H1 (cell line): ENCODE measurements at regions not wholly inside any gene's neighbourhood (a gene's known extent, or its start where the extent isn't known, plus 50 kb on each side); places are given as distances from the start of the nearest gene placed in this dataset.

Source experiments
- CTCF ChIA-PET: fragments of 300-600 bp; sonication (Branson Sonifier 250); formaldehyde crosslinking; loops from one replicate; lab custom pipeline; 2021; ENCODE audit not compliant: partially characterized antibody; lab: Charles Lee
- POLR2A ChIA-PET: fragments of 300-600 bp; sonication (Branson Sonifier 250); formaldehyde crosslinking; loops from one replicate; lab custom pipeline; 2021; ENCODE audit warnings: inconsistent platforms; ENCODE audit not compliant: partially characterized antibody; lab: Charles Lee
- DNase-seq, 2 experiments: peaks; one replicate each; pipeline versions ENCODE4 v3.0.0 to v3.0.0-alpha.2; 2010 to 2022; ENCODE audit warnings: low spot score in 2 of 2, low read depth in 1 of 2, mixed read lengths in 1 of 2
- FAIRE-seq: peaks from 2 replicates; lab custom pipeline; 2011; peaks lifted over from hg19 to GRCh38; lab: Jason Lieb, UNC
- H2AFZ ChIP-seq: 2 replicates; pipeline ENCODE4 v1.8.1; 2012; ENCODE audit warnings: low read length, inconsistent platforms
- H2AK5ac ChIP-seq: 2 replicates; pipeline ENCODE4 v1.6.1; 2013; ENCODE audit warnings: low read depth, low read length
- H2BK120ac ChIP-seq: replicated peaks from 2 replicates; pipeline ENCODE3; 2013; ENCODE audit warnings: low read depth, low read length, inconsistent platforms
- H2BK12ac ChIP-seq: 2 replicates; pipeline ENCODE4 v1.6.1; 2013; ENCODE audit warnings: low read depth, low read length
- H2BK15ac ChIP-seq: 2 replicates; pipeline ENCODE4 v1.6.1; 2013; ENCODE audit warnings: low read length
- H2BK20ac ChIP-seq: 2 replicates; pipeline ENCODE4 v1.6.1; 2013; ENCODE audit warnings: low read length
- H2BK5ac ChIP-seq: 2 replicates; pipeline ENCODE4 v1.6.1; 2013; ENCODE audit warnings: low read depth, low read length
- H3K14ac ChIP-seq: 2 replicates; pipeline ENCODE4 v1.6.1; 2013; ENCODE audit warnings: inconsistent platforms; ENCODE audit not compliant: insufficient read length
- H3K18ac ChIP-seq: 2 replicates; pipeline ENCODE4 v1.6.1; 2013; ENCODE audit warnings: low read length; ENCODE audit errors: extremely low read depth
- H3K23ac ChIP-seq: 2 replicates; pipeline ENCODE4 v1.6.1; 2013; ENCODE audit warnings: inconsistent platforms; ENCODE audit not compliant: insufficient read length
- H3K23me2 ChIP-seq: 2 replicates; pipeline ENCODE4 v1.6.1; 2013; ENCODE audit warnings: low read depth, low read length
- H3K27ac ChIP-seq: 2 replicates; pipeline ENCODE4 v1.6.1; 2011; ENCODE audit warnings: low read depth, low read length, inconsistent platforms
- H3K27me3 ChIP-seq, 4 experiments: replicated peaks in 1 of 4; 1 replicate in 1 of 4; 2 replicates in 3 of 4; pipeline versions ENCODE4 v1.6.1 to v1.8.1; 2011 to 2013; ENCODE audit warnings: low read length in 3 of 4, mild to moderate bottlenecking in 3 of 4, inconsistent platforms in 2 of 4, mixed read lengths in 2 of 4, moderate library complexity in 1 of 4; ENCODE audit not compliant: control insufficient read depth in 3 of 4, insufficient read depth in 3 of 4; ENCODE audit errors: extremely low read depth in 1 of 4
- H3K36me3 ChIP-seq, 4 experiments: 2 replicates each; pipeline versions ENCODE4 v1.6.1 to v1.8.1; 2011 to 2013; ENCODE audit warnings: mild to moderate bottlenecking in 4 of 4, low read length in 3 of 4, moderate library complexity in 2 of 4, control low read depth in 1 of 4, inconsistent platforms in 1 of 4; ENCODE audit not compliant: insufficient read depth in 4 of 4, control insufficient read depth in 2 of 4
- H3K4ac ChIP-seq: replicated peaks from 2 replicates; pipeline ENCODE3; 2013; ENCODE audit warnings: low read length, low read depth, mixed read lengths, inconsistent platforms; ENCODE audit not compliant: insufficient read length
- H3K4me1 ChIP-seq, 4 experiments: replicated peaks in 1 of 4; 1 replicate in 1 of 4; 2 replicates in 3 of 4; pipeline versions ENCODE4 v1.6.1 to v1.8.1; 2011 to 2013; ENCODE audit warnings: low read length in 3 of 4, inconsistent platforms in 2 of 4, mixed read lengths in 1 of 4; ENCODE audit not compliant: insufficient read depth in 4 of 4, control insufficient read depth in 3 of 4
- H3K4me2 ChIP-seq, 2 experiments: 2 replicates each; pipeline versions ENCODE4 v1.6.1 to v1.8.1; 2011 to 2013; ENCODE audit warnings: low read depth in 2 of 2, low read length in 2 of 2, control low read depth in 1 of 2, inconsistent platforms in 1 of 2, mild to moderate bottlenecking in 1 of 2; ENCODE audit not compliant: insufficient read depth in 1 of 2
- H3K4me3 ChIP-seq, 4 experiments: fragments of 200-600, 300-600 bp in 1 of 4; sonication (generic), shearing (Covaris generic), sonication (Bioruptor Twin) in 1 of 4; 2 replicates each; pipeline versions ENCODE4 v1.5.1 to v1.8.1; 2011 to 2016; ENCODE audit warnings: low read length in 4 of 4, low read depth in 3 of 4, control low read depth in 2 of 4, inconsistent platforms in 2 of 4, mild to moderate bottlenecking in 2 of 4, mixed read lengths in 1 of 4, moderate library complexity in 1 of 4; ENCODE audit not compliant: insufficient read depth in 2 of 4; ENCODE audit errors: extremely low read depth in 1 of 4
- H3K56ac ChIP-seq: replicated peaks from 2 replicates; pipeline ENCODE3; 2013; ENCODE audit warnings: low read depth, mild to moderate bottlenecking, mixed read lengths, low read length, inconsistent platforms; ENCODE audit not compliant: insufficient read length
- H3K79me1 ChIP-seq: 2 replicates; pipeline ENCODE4 v1.6.1; 2013; ENCODE audit warnings: low read depth, low read length, control low read depth
- H3K79me2 ChIP-seq, 2 experiments: 2 replicates each; pipeline versions ENCODE4 v1.6.1 to v1.8.1; 2012 to 2013; ENCODE audit warnings: low read length in 2 of 2, mild to moderate bottlenecking in 2 of 2, inconsistent platforms in 1 of 2; ENCODE audit not compliant: insufficient read depth in 2 of 2, control insufficient read depth in 1 of 2
- H3K9ac ChIP-seq, 4 experiments: replicated peaks in 1 of 4; 1 replicate in 1 of 4; 2 replicates in 3 of 4; pipeline versions ENCODE4 v1.6.1 to v1.8.1; 2011 to 2013; ENCODE audit warnings: low read depth in 3 of 4, low read length in 3 of 4, control low read depth in 2 of 4, mild to moderate bottlenecking in 2 of 4, moderate library complexity in 2 of 4, inconsistent platforms in 1 of 4; ENCODE audit errors: extremely low read depth in 1 of 4
- H3K9me3 ChIP-seq, 2 experiments: 2 replicates each; pipeline versions ENCODE4 v1.6.1 to v1.8.1; 2012 to 2013; ENCODE audit warnings: mild to moderate bottlenecking in 2 of 2, moderate library complexity in 2 of 2, control low read depth in 1 of 2, inconsistent platforms in 1 of 2, low read depth in 1 of 2, low read length in 1 of 2, mixed read lengths in 1 of 2; ENCODE audit not compliant: insufficient read depth in 2 of 2
- H4K20me1 ChIP-seq, 2 experiments: replicated peaks in 1 of 2; 2 replicates each; pipeline versions ENCODE3 to v1.8.1; 2011 to 2013; ENCODE audit warnings: inconsistent platforms in 2 of 2, low read length in 2 of 2, mild to moderate bottlenecking in 1 of 2; ENCODE audit not compliant: insufficient read depth in 2 of 2, control insufficient read depth in 1 of 2
- H4K5ac ChIP-seq: 2 replicates; pipeline ENCODE4 v1.6.1; 2013; ENCODE audit warnings: low read length, low read depth, mixed read lengths, inconsistent platforms; ENCODE audit not compliant: insufficient read length
- H4K8ac ChIP-seq: 2 replicates; pipeline ENCODE4 v1.8.0; 2013; ENCODE audit warnings: mild to moderate bottlenecking, moderate library complexity, low read length, inconsistent platforms; ENCODE audit not compliant: insufficient read depth; ENCODE audit errors: extremely low read depth
- H4K91ac ChIP-seq: replicated peaks from 2 replicates; pipeline ENCODE3; 2013; ENCODE audit warnings: low read length, mixed read lengths, inconsistent platforms; ENCODE audit not compliant: insufficient read length
- CHD2 ChIP-seq: IDR thresholded peaks from 2 replicates; pipeline ENCODE4 v1.6.1; 2012; ENCODE audit warnings: low read length, improper control_type of control experiment
- HDAC6 ChIP-seq: IDR thresholded peaks from one replicate; pipeline ENCODE4 v1.7.1; 2012; ENCODE audit warnings: low read depth, mild to moderate bottlenecking, inconsistent platforms, low read length, moderate library complexity
- MAFK ChIP-seq: IDR thresholded peaks from 2 replicates; pipeline ENCODE4 v1.6.1; 2012; ENCODE audit warnings: low read depth, mild to moderate bottlenecking, improper control_type of control experiment, low read length
- POU5F1 ChIP-seq: IDR thresholded peaks from 2 replicates; pipeline ENCODE4 v1.6.1; 2011; ENCODE audit warnings: low read depth, mild to moderate bottlenecking, low read length, moderate library complexity
- RBBP5 ChIP-seq: IDR thresholded peaks from 2 replicates; pipeline ENCODE4 v1.7.1; 2012; ENCODE audit warnings: low read depth, mild to moderate bottlenecking, inconsistent platforms, low read length, moderate library complexity, borderline replicate concordance
- SIX5 ChIP-seq: IDR thresholded peaks from 2 replicates; pipeline ENCODE4 v1.6.1; 2011; ENCODE audit warnings: mild to moderate bottlenecking, low read depth, low read length
- SP1 ChIP-seq: IDR thresholded peaks from 2 replicates; pipeline ENCODE4 v1.6.1; 2011; ENCODE audit warnings: low read depth, low read length
- TEAD4 ChIP-seq: IDR thresholded peaks from 2 replicates; pipeline ENCODE4 v1.6.1; 2012; ENCODE audit warnings: low read depth, low read length, inconsistent platforms, mixed read lengths
- WGBS, 2 experiments: shearing (Covaris generic) in 1 of 2; methylation state at CpG; one replicate each; pipeline versions ENCODE4 v1.1.6 to v1.1.7; 2013 to 2015; ENCODE audit warnings: low lambda C conversion rate in 2 of 2, mixed read lengths in 2 of 2, inconsistent platforms in 1 of 2, low coverage in 1 of 2, missing lambda C conversion rate in 1 of 2; ENCODE audit not compliant: insufficient replicate concordance in 2 of 2, insufficient coverage in 1 of 2, insufficient read length in 1 of 2; ENCODE audit errors: extremely low coverage in 1 of 2, missing lambda C conversion rate in 1 of 2; 5-methylcytosine and 5-hydroxymethylcytosine counted together
- TF ChIP-seq, protein P1 (sequence below): IDR thresholded peaks from 2 replicates; pipeline ENCODE4 v1.6.1; 2011; ENCODE audit warnings: low read length, improper control_type of control experiment
- TF ChIP-seq, protein P2 (sequence below): IDR thresholded peaks from 2 replicates; pipeline ENCODE4 v1.6.1; 2012; ENCODE audit warnings: inconsistent platforms

DNA sequence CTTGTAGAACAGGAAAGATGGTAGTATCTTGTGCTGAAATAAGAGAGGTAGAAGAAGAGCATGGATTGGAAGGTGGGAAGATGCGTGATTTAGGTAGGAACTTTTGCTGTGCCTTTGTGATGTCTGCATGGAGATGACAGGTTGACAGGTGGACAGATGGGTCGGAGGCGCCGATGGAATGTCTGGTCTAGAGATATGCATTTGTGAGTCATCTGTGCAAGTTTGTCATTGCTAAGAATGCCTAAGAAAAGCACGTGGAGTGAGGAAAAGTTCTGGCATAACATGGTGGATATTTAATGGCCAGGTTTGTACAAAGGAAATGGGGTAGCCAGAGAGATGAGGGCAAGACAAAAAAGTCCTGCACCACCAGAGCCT, 76.0 kb upstream of the ARMC3 start:
- H2BK12ac ChIP-seq, result no peak overlapping the region
- H3K4me3 ChIP-seq, result no peak overlapping the region
- no peak overlapping the region for H2BK20ac ChIP-seq
- no peak overlapping the region for H2BK120ac ChIP-seq
- H4K8ac ChIP-seq, result no peak overlapping the region
- no peaks in the 10 kb centered on the region for H3K23me2 ChIP-seq
- no peak overlapping the region for H3K9ac ChIP-seq
- DNase-seq, result no peak
- H3K4ac ChIP-seq, result no peak overlapping the region
- TF ChIP-seq CHD2 (no peak), HDAC6 (no peak), TEAD4 (no peak), POU5F1 (no peak), SIX5 (no peak), SP1 (no peak), RBBP5 (no peak), MAFK (no peak)
- TF ChIP-seq, protein P1, sequence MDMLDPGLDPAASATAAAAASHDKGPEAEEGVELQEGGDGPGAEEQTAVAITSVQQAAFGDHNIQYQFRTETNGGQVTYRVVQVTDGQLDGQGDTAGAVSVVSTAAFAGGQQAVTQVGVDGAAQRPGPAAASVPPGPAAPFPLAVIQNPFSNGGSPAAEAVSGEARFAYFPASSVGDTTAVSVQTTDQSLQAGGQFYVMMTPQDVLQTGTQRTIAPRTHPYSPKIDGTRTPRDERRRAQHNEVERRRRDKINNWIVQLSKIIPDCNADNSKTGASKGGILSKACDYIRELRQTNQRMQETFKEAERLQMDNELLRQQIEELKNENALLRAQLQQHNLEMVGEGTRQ, result no peak
- TF ChIP-seq, protein P2, sequence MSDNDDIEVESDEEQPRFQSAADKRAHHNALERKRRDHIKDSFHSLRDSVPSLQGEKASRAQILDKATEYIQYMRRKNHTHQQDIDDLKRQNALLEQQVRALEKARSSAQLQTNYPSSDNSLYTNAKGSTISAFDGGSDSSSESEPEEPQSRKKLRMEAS, result no peak
- H3K27ac ChIP-seq, result no peak overlapping the region
- no peaks in the 10 kb centered on the region for H3K4me1 ChIP-seq
- no peak overlapping the region for H2BK15ac ChIP-seq
- H2BK5ac ChIP-seq, result no peak overlapping the region
- H3K4me2 ChIP-seq, result no peak overlapping the region
- H3K56ac ChIP-seq, result no peak overlapping the region
- no peaks in the 10 kb centered on the region for H4K20me1 ChIP-seq
- H3K18ac ChIP-seq, result no peak overlapping the region
- no peak overlapping the region for H2AFZ ChIP-seq
- H2AK5ac ChIP-seq, result no peak overlapping the region
- H3K79me2 ChIP-seq, result no peaks in the 10 kb centered on the region
- ChIA-PET CTCF (no interaction called here), POLR2A (interaction anchor here (1.1 kb wide), 1 partner anchor 12 kb away, joined by 3 read pairs; no protein-coding TSS in a partner anchor)
- H3K27me3 ChIP-seq, result no peaks in the 10 kb centered on the region
- H3K9me3 ChIP-seq, result no peaks in the 10 kb centered on the region
- H4K5ac ChIP-seq, result no peak overlapping the region
- WGBS, 2 experiments, result 91 to 100% methylated on average over 1 to 5 of the region's 5 CpGs
- FAIRE-seq, result no peak
- no peak overlapping the region for H4K91ac ChIP-seq
- no peaks in the 10 kb centered on the region for H3K36me3 ChIP-seq
- no peak overlapping the region for H3K23ac ChIP-seq
- no peak overlapping the region for H3K14ac ChIP-seq
- no peaks in the 10 kb centered on the region for H3K79me1 ChIP-seq
